ENCODE measurements at regions not wholly inside any gene's neighbourhood (a gene's known extent, or its start where the extent isn't known, plus 50 kb on each side); places are given as distances from the start of the nearest gene placed in this dataset.

- TF ChIP-seq CTCF (IDR thresholded peaks at IDR 0.05) (no peak), POLR2A (IDR thresholded peaks at IDR 0.05) (no peak)
Measured at GRCh38 chr12:69046920-69047319, 113.9 kb upstream of the CPM start.

All from ovary (tissue), 3 donors.